ENCODE measurements at regions not wholly inside any gene's neighbourhood (a gene's known extent, or its start where the extent isn't known, plus 50 kb on each side); places are given as distances from the start of the nearest gene placed in this dataset.

- DNase-seq: no peak
These were observed 555.3 kb downstream of the MIAT start for GRCh38 chr22:27212617-27213177.

GRCh38 chr22:27213294-27213693 is 555.9 kb downstream of the MIAT start:
- no peak for DNase-seq

GRCh38 chr22:27213766-27214581 is 556.6 kb downstream of the MIAT start:
- DNase-seq: no peak

GRCh38 chr22:27214691-27215090 is 557.3 kb downstream of the MIAT start:
- no peak for DNase-seq

- DNase-seq: no peak
These were observed 558.5 kb downstream of the MIAT start for GRCh38 chr22:27215871-27216270.

- no peak for DNase-seq
These were observed 559.1 kb downstream of the MIAT start for GRCh38 chr22:27216444-27216843.

GRCh38 chr22:27217154-27217553 is 559.8 kb downstream of the MIAT start:
- no peak for DNase-seq

GRCh38 chr22:27218012-27218920 is 560.9 kb downstream of the MIAT start:
- no peak for DNase-seq

- no peak for DNase-seq
These were observed 561.6 kb downstream of the MIAT start for GRCh38 chr22:27219036-27219435.

- no peak for DNase-seq
These were observed 563.0 kb downstream of the MIAT start for GRCh38 chr22:27220339-27220738.

- DNase-seq: no peak
These were observed 564.8 kb downstream of the MIAT start for GRCh38 chr22:27222178-27222577.

GRCh38 chr22:27223317-27224177 is 566.2 kb downstream of the MIAT start:
- no peak for DNase-seq

GRCh38 chr22:27224485-27225374 is 567.3 kb downstream of the MIAT start:
- no peak for DNase-seq

- no peak for DNase-seq
These were observed 569.3 kb downstream of the MIAT start for GRCh38 chr22:27226666-27227065.

GRCh38 chr22:27228771-27229170 is 571.4 kb downstream of the MIAT start:
- no peak for DNase-seq

GRCh38 chr22:27230189-27230588 is 571.4 kb downstream of the MN1 start:
- no peak for DNase-seq

GRCh38 chr22:27231266-27231665 is 570.3 kb downstream of the MN1 start:
- no peak for DNase-seq

GRCh38 chr22:27232077-27232476 is 569.5 kb downstream of the MN1 start:
- DNase-seq: no peak

- no peak for DNase-seq
These were observed 564.3 kb downstream of the MN1 start for GRCh38 chr22:27237080-27237741.

- DNase-seq: no peak
These were observed 562.5 kb downstream of the MN1 start for GRCh38 chr22:27238935-27239510.

- DNase-seq: no peak
These were observed 562.0 kb downstream of the MN1 start for GRCh38 chr22:27239520-27239919.
